Smooth muscle cell (in vitro differentiated cells): ENCODE measurements at regions not wholly inside any gene's neighbourhood (a gene's known extent, or its start where the extent isn't known, plus 50 kb on each side); places are given as distances from the start of the nearest gene placed in this dataset.

Experiments used
- DNase-seq: peaks from one replicate; lab custom pipeline; 2025; ENCODE audit not compliant: unreplicated experiment; lab: John Stamatoyannopoulos, UW
- H2AFZ ChIP-seq: fragments of 200-600 bp; sonication (generic); 2 replicates; pipeline ENCODE4 v1.6.0; 2016; ENCODE audit warnings: antibody characterized with exemption, low read depth, mild to moderate bottlenecking
- H3F3A ChIP-seq: fragments of 200-600 bp; sonication (generic); 2 replicates; pipeline ENCODE4 v1.6.0; 2017; ENCODE audit warnings: antibody characterized with exemption, low read depth
- H3K27ac ChIP-seq: fragments of 200-600 bp; sonication (generic); 2 replicates; pipeline ENCODE4 v1.5.1; 2016; ENCODE audit warnings: low read depth, mild to moderate bottlenecking
- H3K27me3 ChIP-seq: fragments of 200-600 bp; sonication (generic); 2 replicates; pipeline ENCODE4 v1.6.1; 2016; ENCODE audit warnings: low read depth, mild to moderate bottlenecking
- H3K36me3 ChIP-seq: fragments of 200-600 bp; sonication (generic); 2 replicates; pipeline ENCODE4 v1.5.1; 2016; ENCODE audit warnings: low read depth
- H3K4me1 ChIP-seq: fragments of 200-600 bp; sonication (generic); 2 replicates; pipeline ENCODE4 v1.5.1; 2016; ENCODE audit warnings: low read depth
- H3K4me2 ChIP-seq: fragments of 200-600 bp; sonication (generic); 2 replicates; pipeline ENCODE4 v1.6.0; 2016; ENCODE audit warnings: mild to moderate bottlenecking
- H3K4me3 ChIP-seq: fragments of 200-600 bp; sonication (generic); 2 replicates; pipeline ENCODE4 v1.5.1; 2016; ENCODE audit warnings: mild to moderate bottlenecking
- H3K79me2 ChIP-seq: fragments of 200-600 bp; sonication (generic); 2 replicates; pipeline ENCODE4 v1.6.0; 2016; ENCODE audit warnings: low read depth, mild to moderate bottlenecking
- H3K9ac ChIP-seq: fragments of 200-600 bp; sonication (generic); 2 replicates; pipeline ENCODE4 v1.6.0; 2016; ENCODE audit warnings: low read depth
- H3K9me3 ChIP-seq: fragments of 200-600 bp; sonication (generic); replicated peaks from 2 replicates; pipeline ENCODE4 v1.5.1; 2016; ENCODE audit warnings: low read depth
- H4K20me1 ChIP-seq: fragments of 200-600 bp; sonication (generic); 2 replicates; pipeline ENCODE4 v1.6.0; 2016; ENCODE audit warnings: low read depth
- CTCF ChIP-seq: fragments of 200-600 bp; sonication (generic); IDR thresholded peaks from 2 replicates; pipeline ENCODE4 v1.5.1; 2017; ENCODE audit warnings: borderline replicate concordance, mild to moderate bottlenecking, antibody characterized with exemption; ENCODE audit not compliant: insufficient read depth, poor library complexity, severe bottlenecking
- WGBS: methylation state at CpG from one replicate; pipeline ENCODE4 v1.1.7; 2016; ENCODE audit warnings: low lambda C conversion rate; 5-methylcytosine and 5-hydroxymethylcytosine counted together

GRCh38 chr15:31523027-31523654, 196.5 kb downstream of the KLF13 start:
- Histone ChIP-seq H4K20me1 (no peaks in the 10 kb centered on the region), H3K4me1 (no peaks in the 10 kb centered on the region), H3K79me2 (no peaks in the 10 kb centered on the region), H2AFZ (no peak overlapping the region), H3K36me3 (no peaks in the 10 kb centered on the region), H3K4me3 (no peak overlapping the region), H3K27ac (no peak overlapping the region), H3K4me2 (no peak overlapping the region), H3K9ac (no peak overlapping the region), H3F3A (no peaks in the 10 kb centered on the region), H3K9me3 (no peaks in the 10 kb centered on the region), H3K27me3 (no peaks in the 10 kb centered on the region)
- DNase-seq = no peak
- no peak for TF ChIP-seq CTCF
- 87% methylated on average over 10 of the region's 10 CpGs for WGBS

- no peaks in the 10 kb centered on the region for H3K27me3 ChIP-seq
- 92% methylated on average over 5 of the region's 5 CpGs for WGBS
- no peaks in the 10 kb centered on the region for H3F3A ChIP-seq
- H3K36me3 ChIP-seq = no peaks in the 10 kb centered on the region
- no peaks in the 10 kb centered on the region for H3K79me2 ChIP-seq
- no peak overlapping the region for H3K4me3 ChIP-seq
- no peak for TF ChIP-seq CTCF
- H3K9me3 ChIP-seq = no peaks in the 10 kb centered on the region
- H3K4me1 ChIP-seq = no peaks in the 10 kb centered on the region
- no peak overlapping the region for H2AFZ ChIP-seq
- no peak overlapping the region for H3K4me2 ChIP-seq
- no peak for DNase-seq
- H3K27ac ChIP-seq = no peak overlapping the region
- no peak overlapping the region for H3K9ac ChIP-seq
- H4K20me1 ChIP-seq = no peaks in the 10 kb centered on the region
These were observed 197.0 kb downstream of the KLF13 start for GRCh38 chr15:31523655-31524049.

DNA sequence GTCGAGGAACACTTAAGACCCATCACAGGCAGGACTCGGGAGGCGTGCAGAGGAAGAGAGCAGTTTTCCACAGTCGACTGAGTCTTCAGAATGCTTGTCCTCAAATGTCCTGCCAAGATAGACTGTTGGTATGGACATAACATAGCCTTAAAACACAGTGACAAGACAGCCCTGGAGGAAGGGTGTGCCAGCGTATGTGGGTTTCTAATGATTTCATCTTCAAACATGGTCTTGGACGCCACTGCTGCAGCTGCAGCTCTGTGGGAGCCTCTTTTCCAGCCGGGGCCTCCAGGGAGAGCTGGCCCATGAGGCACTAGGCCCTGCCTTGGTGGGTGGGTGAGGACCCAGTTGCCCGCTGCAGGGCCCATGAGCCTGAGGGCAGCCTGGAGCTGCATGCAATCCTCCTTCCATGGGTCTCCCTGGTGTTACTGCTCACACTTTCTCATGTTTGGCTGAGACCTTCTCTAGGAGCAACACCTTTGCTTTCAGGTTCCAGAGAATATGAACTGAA, 198.6 kb downstream of the KLF13 start:
- H3K9me3 ChIP-seq = no peaks in the 10 kb centered on the region
- H4K20me1 ChIP-seq = no peaks in the 10 kb centered on the region
- WGBS = 94% methylated on average over 8 of the region's 8 CpGs
- H3K4me3 ChIP-seq = no peak overlapping the region
- no peaks in the 10 kb centered on the region for H3F3A ChIP-seq
- no peak for DNase-seq
- no peak overlapping the region for H2AFZ ChIP-seq
- no peak overlapping the region for H3K9ac ChIP-seq
- no peak overlapping the region for H3K4me2 ChIP-seq
- H3K27ac ChIP-seq = no peak overlapping the region
- no peaks in the 10 kb centered on the region for H3K79me2 ChIP-seq
- no peak for TF ChIP-seq CTCF
- H3K36me3 ChIP-seq = no peaks in the 10 kb centered on the region
- no peaks in the 10 kb centered on the region for H3K4me1 ChIP-seq
- no peaks in the 10 kb centered on the region for H3K27me3 ChIP-seq
